GM10266 (cell line): ENCODE measurements at regions not wholly inside any gene's neighbourhood (a gene's known extent, or its start where the extent isn't known, plus 50 kb on each side); places are given as distances from the start of the nearest gene placed in this dataset.

ENCODE experiments used
- DNase-seq: peaks from one replicate; pipeline ENCODE4 v3.0.0; 2012; ENCODE audit errors: extremely low spot score
- CTCF ChIP-seq: IDR thresholded peaks from 2 replicates; pipeline ENCODE4 v1.5.1; 2012; ENCODE audit warnings: mild to moderate bottlenecking, low read depth; ENCODE audit not compliant: control insufficient read depth, insufficient read depth; ENCODE audit errors: missing control alignments

GRCh38 chr14:53767566-53767965 is 189.1 kb downstream of the BMP4 start:
- TF ChIP-seq CTCF = no peak
- no peak for DNase-seq

GRCh38 chr14:53766601-53767000 is 190.0 kb downstream of the BMP4 start:
- TF ChIP-seq CTCF = no peak
- no peak for DNase-seq

- TF ChIP-seq CTCF = no peak
- DNase-seq = no peak
These were observed 190.5 kb downstream of the BMP4 start for GRCh38 chr14:53766106-53766505.

- no peak for TF ChIP-seq CTCF
- DNase-seq = no peak
These were observed 191.8 kb downstream of the BMP4 start for GRCh38 chr14:53764846-53765245.

GRCh38 chr14:53758141-53758540 is 198.5 kb downstream of the BMP4 start:
- no peak for TF ChIP-seq CTCF
- no peak for DNase-seq

GRCh38 chr14:53757732-53758131 is 198.9 kb downstream of the BMP4 start:
- no peak for DNase-seq
- no peak for TF ChIP-seq CTCF

- DNase-seq = no peak
- TF ChIP-seq CTCF = no peak
These were observed 205.0 kb downstream of the BMP4 start for GRCh38 chr14:53751650-53752049.
